Suprapubic skin (tissue), 4 donors: ENCODE measurements at regions not wholly inside any gene's neighbourhood (a gene's known extent, or its start where the extent isn't known, plus 50 kb on each side); places are given as distances from the start of the nearest gene placed in this dataset.

ENCODE experiments used
- CTCF ChIP-seq, 2 donors: fragments of 200-600 bp in 1 of 2; fragments of 450-650 bp in 1 of 2; sonication (generic) in 1 of 2; IDR thresholded peaks; one replicate each; pipeline ENCODE4 v1.5.1; 2016 to 2019; ENCODE audit warnings: antibody characterized with exemption in 2 of 2, mild to moderate bottlenecking in 1 of 2, moderate library complexity in 1 of 2
- POLR2A ChIP-seq, 2 donors: fragments of 450-650 bp; IDR thresholded peaks; one replicate each; pipeline ENCODE4 v1.6.1; 2017; ENCODE audit warnings: antibody characterized with exemption in 2 of 2, mild to moderate bottlenecking in 2 of 2, moderate library complexity in 2 of 2
- POLR2AphosphoS5 ChIP-seq, 3 donors: sonication (generic); formaldehyde crosslinking; IDR thresholded peaks; one replicate each; pipeline ENCODE4 v1.6.1; 2017; ENCODE audit warnings: antibody characterized with exemption in 3 of 3

- TF ChIP-seq CTCF (IDR thresholded peaks at IDR 0.05) (no peak), POLR2A (IDR thresholded peaks at IDR 0.05) (no peak), POLR2AphosphoS5 (IDR thresholded peaks at IDR 0.05) (no peak)
Observed at GRCh38 chr15:70566989-70567388, 196.4 kb downstream of the UACA start.
